NCI-H69 (cell line): ENCODE measurements at regions not wholly inside any gene's neighbourhood (a gene's known extent, or its start where the extent isn't known, plus 50 kb on each side); places are given as distances from the start of the nearest gene placed in this dataset.
A peak's percentile ranks its signal among the peaks of the same experiment; 100 is the strongest.
"Not testable (repeated sequence)": the region's sequence is repeated elsewhere in the genome, so short reads cannot be mapped to it uniquely, and the experiment has no call there.

Experiments
- DNase-seq: peaks from one replicate; lab custom pipeline; 2025; lab: John Stamatoyannopoulos, UW

DNA sequence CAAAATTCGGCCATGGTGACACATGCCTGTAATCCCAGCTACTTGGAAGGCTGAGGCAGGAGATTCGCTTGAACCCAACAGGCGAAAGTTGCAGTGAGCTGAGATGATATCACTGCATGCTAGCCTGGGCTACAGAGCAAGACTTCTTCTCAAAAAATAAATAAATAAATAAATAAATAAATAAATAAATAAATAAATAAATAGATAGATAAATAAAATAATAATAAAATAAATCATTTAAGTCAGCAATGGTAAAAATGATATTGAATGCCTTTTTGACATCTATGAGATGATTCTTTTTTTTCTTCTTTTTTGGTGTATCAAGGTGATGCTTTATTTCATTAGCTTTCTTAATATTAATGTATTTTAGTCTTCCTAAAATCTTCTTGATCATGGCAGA, 221.7 kb upstream of the RXFP2 start:
- DNase-seq, result no peak

DNA sequence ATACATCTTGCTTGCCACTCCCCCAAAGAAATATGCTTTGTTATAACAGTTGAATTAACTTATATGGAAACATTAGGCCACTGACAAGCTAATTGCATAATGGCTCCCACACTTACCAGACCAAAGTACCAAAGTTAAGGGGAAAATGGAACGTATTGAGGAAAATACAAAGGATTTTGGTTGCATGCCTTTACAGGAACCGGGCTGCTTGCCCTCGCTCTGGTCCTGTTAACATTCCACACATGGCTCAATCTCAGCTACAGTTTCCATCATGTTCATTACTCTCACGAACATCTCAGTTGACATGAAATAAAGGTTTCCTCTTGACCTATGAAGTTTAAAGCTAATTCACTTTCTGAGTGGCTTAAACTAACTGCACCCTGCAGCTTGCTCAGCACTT, 220.7 kb upstream of the RXFP2 start:
- no peak for DNase-seq

- DNase-seq, result no peak
Measured at GRCh38 chr13:31521435-31521834, 217.9 kb upstream of the RXFP2 start.

DNA sequence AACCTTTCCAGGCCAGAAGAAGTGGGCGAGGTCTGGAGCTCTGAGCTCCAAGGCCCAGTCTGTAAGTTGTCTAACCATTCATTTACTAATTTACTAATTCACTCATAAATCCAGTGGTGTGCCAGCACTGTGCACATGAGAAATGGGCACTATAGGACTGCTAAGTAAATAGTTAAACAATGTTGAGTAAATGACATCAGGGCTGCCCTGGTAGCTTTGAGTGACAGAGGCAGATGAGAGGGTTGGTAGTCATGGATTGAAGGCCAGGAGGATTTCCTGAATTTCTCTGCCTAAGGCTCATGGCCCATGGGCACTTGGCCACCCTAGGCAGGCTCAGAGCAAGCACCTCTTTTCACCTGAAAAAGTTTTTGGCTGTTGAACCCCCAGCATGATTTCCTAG, 216.9 kb upstream of the RXFP2 start:
- DNase-seq, result no peak

GRCh38 chr13:31528176-31528575, 211.2 kb upstream of the RXFP2 start:
- DNase-seq, result no peak

GRCh38 chr13:31528758-31529157, 210.6 kb upstream of the RXFP2 start:
- DNase-seq, result no peak

DNA sequence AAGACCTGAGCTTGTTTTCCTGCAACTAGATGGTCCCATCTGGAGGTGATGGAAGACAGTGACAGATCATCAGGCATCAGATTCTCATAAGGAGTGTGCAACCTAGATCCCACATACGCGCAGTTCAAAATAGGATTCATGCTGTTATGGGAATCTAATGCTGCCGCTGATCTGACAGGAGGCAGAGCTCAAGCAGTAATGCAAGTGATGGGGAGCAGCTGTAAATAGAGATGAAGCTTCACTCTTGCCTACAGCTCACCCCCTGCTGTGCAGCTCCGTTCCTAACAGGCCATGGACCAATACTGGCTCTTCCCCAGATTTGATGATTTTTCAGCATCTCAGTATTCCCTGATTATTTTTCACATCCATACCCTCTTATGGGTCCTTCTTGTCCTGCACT, 208.4 kb upstream of the RXFP2 start:
- no peak for DNase-seq

- DNase-seq, result no peak
Measured at GRCh38 chr13:31537052-31537451, 202.3 kb upstream of the RXFP2 start.

DNA sequence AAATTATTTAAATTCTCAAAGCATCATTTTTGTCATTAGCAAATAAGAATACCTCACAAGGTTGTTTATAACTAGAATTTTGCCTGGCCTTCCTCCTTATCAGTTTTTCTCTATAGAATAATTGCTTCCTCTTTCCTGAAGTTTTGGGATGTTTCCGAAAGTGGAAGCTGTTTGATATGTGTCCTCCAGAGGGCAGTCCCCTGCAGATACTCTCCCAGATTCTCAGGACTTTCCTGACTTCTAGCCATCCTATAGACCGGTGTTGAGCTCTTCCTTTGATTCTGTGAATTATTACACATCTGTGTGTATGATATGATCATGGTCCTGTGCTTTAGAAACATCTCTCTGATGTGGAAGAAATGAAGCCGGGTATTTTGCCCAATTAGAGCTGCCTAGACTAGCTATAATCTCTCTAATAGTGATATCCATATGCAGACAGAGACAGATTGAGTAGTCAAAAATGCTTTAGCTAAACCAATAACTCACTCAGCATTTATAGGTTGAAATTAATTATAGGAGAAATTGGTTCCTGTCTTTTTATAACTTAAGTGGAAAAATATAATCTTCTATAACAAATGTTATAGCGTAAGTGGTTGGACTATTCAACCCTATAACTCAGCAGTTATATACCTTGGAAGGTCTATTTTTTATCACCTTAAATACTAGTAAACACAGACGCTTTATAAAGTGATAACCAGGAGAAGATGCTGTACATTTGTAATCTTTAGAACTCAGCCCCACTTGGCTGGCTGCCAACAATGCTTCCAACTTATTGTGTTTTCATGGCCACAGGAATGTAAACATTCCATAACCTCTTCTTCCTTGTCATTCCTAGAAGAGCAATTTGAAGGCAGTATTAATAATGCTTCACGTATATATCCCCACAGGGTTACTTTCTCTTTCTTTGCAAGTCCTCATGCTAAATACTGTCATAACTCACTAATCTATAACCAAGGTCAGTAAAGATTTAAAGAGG, 201.0 kb upstream of the RXFP2 start:
- peak; percentile 18 for DNase-seq

DNA sequence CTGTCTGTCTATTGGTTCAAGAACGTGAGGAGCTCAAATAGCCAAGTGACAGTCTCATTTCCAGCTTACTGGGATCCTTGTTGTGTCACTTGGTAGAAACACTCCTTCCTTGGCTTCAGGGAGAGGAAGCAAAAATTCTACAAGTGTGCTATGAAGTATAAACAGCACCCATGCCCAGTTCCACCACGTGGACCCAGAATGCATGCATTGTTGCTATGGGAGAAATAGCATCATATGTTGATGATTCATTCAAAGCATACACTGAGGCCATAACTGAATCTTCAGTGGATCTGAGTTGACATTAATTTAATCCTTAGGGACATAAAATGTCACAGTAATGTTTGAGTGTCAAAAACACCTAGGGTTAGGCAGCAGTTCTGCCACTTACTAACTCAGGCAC, 199.0 kb upstream of the RXFP2 start:
- no peak for DNase-seq

GRCh38 chr13:31543190-31543589, 196.1 kb upstream of the RXFP2 start:
- DNase-seq, result no peak

GRCh38 chr13:31545616-31546015, 193.7 kb upstream of the RXFP2 start:
- no peak for DNase-seq

GRCh38 chr13:31556376-31556775, 182.9 kb upstream of the RXFP2 start:
- no peak for DNase-seq

DNA sequence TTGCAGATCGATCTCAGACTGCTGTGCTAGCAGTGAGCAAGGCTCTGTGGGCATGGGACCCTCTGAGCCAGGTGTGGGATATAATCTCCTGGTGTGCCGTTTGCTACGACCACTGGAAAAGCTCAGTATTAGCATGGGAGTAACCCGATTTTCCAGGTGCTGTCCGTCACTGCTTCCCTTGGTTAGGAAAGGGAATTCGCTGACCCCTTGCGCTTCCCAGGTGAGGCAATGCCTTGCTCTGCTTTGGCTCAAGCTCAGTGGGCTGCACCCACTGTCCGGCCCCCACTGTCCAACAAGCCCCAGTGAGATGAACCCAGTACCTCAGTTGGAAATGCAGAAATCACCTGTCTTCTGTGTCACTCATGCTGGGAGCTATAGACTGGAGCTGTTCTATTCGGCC, 155.1 kb upstream of the RXFP2 start:
- not testable (repeated sequence) for DNase-seq

GRCh38 chr13:31587698-31588266, 151.5 kb upstream of the RXFP2 start:
- DNase-seq, result no peak

- no peak for DNase-seq
Measured at GRCh38 chr13:31588316-31588715, 151.0 kb upstream of the RXFP2 start.

DNA sequence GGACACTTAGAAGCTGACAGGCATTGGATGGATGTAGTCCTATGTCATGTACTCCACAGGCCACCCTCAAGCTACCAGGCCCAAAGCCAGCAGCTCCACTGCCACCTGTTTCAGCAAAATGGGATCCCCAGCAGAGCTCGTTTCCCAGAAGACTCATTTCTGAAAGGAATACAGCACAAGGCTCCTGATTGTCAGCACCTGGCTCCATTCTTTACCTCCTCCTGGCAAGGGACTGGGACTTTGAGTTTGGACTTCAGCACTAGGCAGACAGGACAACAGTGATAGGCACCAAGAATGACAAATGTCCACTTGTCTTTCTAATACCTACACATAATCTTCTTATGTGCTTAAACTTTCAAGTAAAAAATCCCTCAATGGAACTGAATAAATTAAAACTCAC, 150.4 kb upstream of the RXFP2 start:
- DNase-seq, result no peak

GRCh38 chr13:31591642-31592233, 147.6 kb upstream of the RXFP2 start:
- no peak for DNase-seq

GRCh38 chr13:31594056-31594455, 145.3 kb upstream of the RXFP2 start:
- DNase-seq, result no peak

- DNase-seq, result no peak
Measured at GRCh38 chr13:31595563-31595962, 143.8 kb upstream of the RXFP2 start.

- DNase-seq, result no peak
Measured at GRCh38 chr13:31598990-31599389, 140.3 kb upstream of the RXFP2 start.

DNA sequence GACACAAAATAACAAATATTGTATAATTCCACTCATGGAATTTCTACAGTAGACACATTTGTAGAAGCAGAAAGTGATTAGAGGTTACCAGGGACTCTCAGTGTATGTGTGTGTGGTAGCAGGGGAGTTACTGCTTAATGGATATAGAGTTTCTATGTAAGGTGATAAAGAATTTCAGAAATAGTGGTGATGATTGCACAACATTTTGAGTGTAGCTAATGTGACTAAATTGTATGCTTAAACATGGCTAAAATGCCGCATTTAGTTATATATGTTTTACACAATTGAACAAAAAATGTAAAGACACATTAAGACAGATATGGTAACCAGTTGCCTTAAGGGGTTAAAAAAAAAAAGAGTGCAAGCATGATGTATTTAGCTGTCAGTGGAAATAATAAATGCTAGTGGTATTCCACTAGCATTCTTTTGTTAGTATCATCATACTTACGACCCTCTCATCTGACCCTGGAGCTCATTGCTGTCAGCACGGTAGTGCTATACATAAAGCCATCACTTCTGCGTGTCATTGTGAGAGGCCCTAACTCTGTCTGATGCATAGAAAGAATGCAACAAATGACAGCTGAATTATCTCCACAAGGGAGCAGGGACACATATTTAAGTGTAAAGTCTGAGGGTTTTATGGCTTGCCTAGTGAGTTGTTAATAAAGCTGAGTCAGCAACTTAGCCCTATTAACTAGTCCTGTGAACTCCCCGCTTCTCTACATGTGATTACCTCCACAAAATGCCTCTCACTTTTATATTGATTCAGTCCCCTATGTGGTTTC, 134.1 kb upstream of the RXFP2 start:
- DNase-seq, result no peak
